Stimulated activated memory B cell treated with anti-CD40 and anti-IgM and Interleukin-4, amounts not matched to agents 10 μg/mL and 1 μg/mL and 100 μg/mL, for 72 hours (primary cell): ENCODE measurements at regions not wholly inside any gene's neighbourhood (a gene's known extent, or its start where the extent isn't known, plus 50 kb on each side); places are given as distances from the start of the nearest gene placed in this dataset.

ENCODE experiments used
- ATAC-seq: fragments of 150-1000 bp; cut with Tn5 transposase; 2 replicates; pipeline ENCODE4 v1.10.0; 2021
- H3K27ac Mint-ChIP-seq: one replicate; pipeline ENCODE4 v1.8.0; 2022; ENCODE audit warnings: mild to moderate bottlenecking, mixed read lengths
- H3K27me3 Mint-ChIP-seq: one replicate; pipeline ENCODE4 v1.8.0; 2022; ENCODE audit warnings: mixed read lengths
- H3K36me3 Mint-ChIP-seq: one replicate; pipeline ENCODE4 v1.8.0; 2022; ENCODE audit warnings: mixed read lengths
- H3K4me1 Mint-ChIP-seq: one replicate; pipeline ENCODE4 v1.8.0; 2022; ENCODE audit warnings: mixed read lengths
- H3K4me3 Mint-ChIP-seq: one replicate; pipeline ENCODE4 v1.8.0; 2022; ENCODE audit warnings: mild to moderate bottlenecking, moderate library complexity, mixed read lengths
- H3K9me3 Mint-ChIP-seq: one replicate; pipeline ENCODE4 v1.8.0; 2022; ENCODE audit warnings: mixed read lengths

GRCh38 chr12:53803194-53803593 lies 51.4 kb upstream of the CISTR start:
- Mint-ChIP-seq H3K9me3 (no peaks in the 10 kb centered on the region), H3K27ac (no peak overlapping the region), H3K4me3 (no peak overlapping the region), H3K36me3 (no peaks in the 10 kb centered on the region), H3K4me1 (no peaks in the 10 kb centered on the region), H3K27me3 (peaks cover 38% of the 10 kb centered on the region)
- no peak for ATAC-seq

GRCh38 chr12:53803703-53804102 lies 51.9 kb upstream of the CISTR start:
- H3K9me3 Mint-ChIP-seq: no peaks in the 10 kb centered on the region
- H3K4me1 Mint-ChIP-seq: no peaks in the 10 kb centered on the region
- no peak overlapping the region for H3K27ac Mint-ChIP-seq
- H3K27me3 Mint-ChIP-seq: peaks cover 33% of the 10 kb centered on the region
- no peaks in the 10 kb centered on the region for H3K36me3 Mint-ChIP-seq
- no peak for ATAC-seq
- no peak overlapping the region for H3K4me3 Mint-ChIP-seq

GRCh38 chr12:53804429-53804828 lies 52.6 kb upstream of the CISTR start:
- Mint-ChIP-seq H3K27ac (no peak overlapping the region), H3K4me1 (no peaks in the 10 kb centered on the region), H3K9me3 (no peaks in the 10 kb centered on the region), H3K27me3 (peaks cover 26% of the 10 kb centered on the region), H3K36me3 (no peaks in the 10 kb centered on the region), H3K4me3 (no peak overlapping the region)
- no peak for ATAC-seq

- no peaks in the 10 kb centered on the region for H3K4me1 Mint-ChIP-seq
- peaks cover 25% of the 10 kb centered on the region for H3K27me3 Mint-ChIP-seq
- no peaks in the 10 kb centered on the region for H3K36me3 Mint-ChIP-seq
- ATAC-seq: no peak
- no peak overlapping the region for H3K4me3 Mint-ChIP-seq
- no peak overlapping the region for H3K27ac Mint-ChIP-seq
- no peaks in the 10 kb centered on the region for H3K9me3 Mint-ChIP-seq
Measured at GRCh38 chr12:53805067-53805466, 53.3 kb upstream of the CISTR start.

- Mint-ChIP-seq H3K27me3 (peaks cover 25% of the 10 kb centered on the region), H3K4me3 (no peak overlapping the region), H3K36me3 (no peaks in the 10 kb centered on the region), H3K4me1 (no peaks in the 10 kb centered on the region), H3K27ac (no peak overlapping the region), H3K9me3 (no peaks in the 10 kb centered on the region)
- no peak for ATAC-seq
Measured at GRCh38 chr12:53805791-53806190, 54.0 kb upstream of the CISTR start.

GRCh38 chr12:53806721-53807120 lies 54.9 kb upstream of the CISTR start:
- no peaks in the 10 kb centered on the region for H3K4me1 Mint-ChIP-seq
- H3K4me3 Mint-ChIP-seq: no peak overlapping the region
- no peak for ATAC-seq
- H3K27ac Mint-ChIP-seq: no peak overlapping the region
- H3K9me3 Mint-ChIP-seq: no peaks in the 10 kb centered on the region
- peaks cover 25% of the 10 kb centered on the region for H3K27me3 Mint-ChIP-seq
- H3K36me3 Mint-ChIP-seq: no peaks in the 10 kb centered on the region

GRCh38 chr12:53807322-53807860 lies 55.6 kb upstream of the CISTR start:
- peaks cover 1% of the 10 kb centered on the region for H3K4me1 Mint-ChIP-seq
- peaks cover 21% of the 10 kb centered on the region for H3K27me3 Mint-ChIP-seq
- no peak overlapping the region for H3K4me3 Mint-ChIP-seq
- H3K36me3 Mint-ChIP-seq: no peaks in the 10 kb centered on the region
- no peak for ATAC-seq
- H3K9me3 Mint-ChIP-seq: no peaks in the 10 kb centered on the region
- no peak overlapping the region for H3K27ac Mint-ChIP-seq

GRCh38 chr12:53808023-53808705 lies 56.4 kb upstream of the CISTR start:
- H3K27me3 Mint-ChIP-seq: peaks cover 14% of the 10 kb centered on the region
- H3K27ac Mint-ChIP-seq: no peak overlapping the region
- H3K4me1 Mint-ChIP-seq: peaks cover 9% of the 10 kb centered on the region
- no peak for ATAC-seq
- no peaks in the 10 kb centered on the region for H3K36me3 Mint-ChIP-seq
- no peak overlapping the region for H3K4me3 Mint-ChIP-seq
- no peaks in the 10 kb centered on the region for H3K9me3 Mint-ChIP-seq

GRCh38 chr12:53809005-53809404 lies 57.2 kb upstream of the CISTR start:
- H3K36me3 Mint-ChIP-seq: no peaks in the 10 kb centered on the region

GRCh38 chr12:53810950-53811349 lies 59.2 kb upstream of the CISTR start:
- no peak for ATAC-seq

More at GRCh38 chr12:53809005-53809404, 57.2 kb upstream of the CISTR start:
- Mint-ChIP-seq H3K4me1 (peaks cover 11% of the 10 kb centered on the region), H3K27me3 (peaks cover 11% of the 10 kb centered on the region), H3K27ac (no peak overlapping the region), H3K4me3 (no peak overlapping the region), H3K9me3 (no peaks in the 10 kb centered on the region)
- ATAC-seq: no peak

GRCh38 chr12:53811606-53812005 lies 59.8 kb upstream of the CISTR start:
- ATAC-seq: no peak
- Mint-ChIP-seq H3K4me3 (no peak overlapping the region), H3K27me3 (peaks cover 14% of the 10 kb centered on the region), H3K9me3 (no peaks in the 10 kb centered on the region), H3K36me3 (no peaks in the 10 kb centered on the region), H3K27ac (no peak overlapping the region), H3K4me1 (peaks cover 11% of the 10 kb centered on the region)

More at GRCh38 chr12:53810950-53811349, 59.2 kb upstream of the CISTR start:
- Mint-ChIP-seq H3K4me1 (peaks cover 11% of the 10 kb centered on the region), H3K27ac (no peak overlapping the region), H3K9me3 (no peaks in the 10 kb centered on the region), H3K4me3 (no peak overlapping the region), H3K36me3 (no peaks in the 10 kb centered on the region), H3K27me3 (peaks cover 11% of the 10 kb centered on the region)

GRCh38 chr12:53816360-53817020 lies 64.7 kb upstream of the CISTR start:
- Mint-ChIP-seq H3K27ac (no peak overlapping the region), H3K36me3 (no peaks in the 10 kb centered on the region), H3K4me1 (peaks cover 11% of the 10 kb centered on the region), H3K27me3 (peaks cover 47% of the 10 kb centered on the region), H3K9me3 (no peaks in the 10 kb centered on the region), H3K4me3 (no peak overlapping the region)
- ATAC-seq: no peak

- Mint-ChIP-seq H3K9me3 (no peaks in the 10 kb centered on the region), H3K27me3 (peaks cover 51% of the 10 kb centered on the region), H3K36me3 (no peaks in the 10 kb centered on the region), H3K27ac (no peak overlapping the region), H3K4me1 (peaks cover 11% of the 10 kb centered on the region), H3K4me3 (no peak overlapping the region)
- ATAC-seq: no peak
Measured at GRCh38 chr12:53817021-53817389, 65.2 kb upstream of the CISTR start.

- no peak for ATAC-seq
- Mint-ChIP-seq H3K27me3 (peaks cover 67% of the 10 kb centered on the region), H3K4me3 (no peak overlapping the region), H3K4me1 (no peaks in the 10 kb centered on the region), H3K36me3 (no peaks in the 10 kb centered on the region), H3K27ac (no peak overlapping the region), H3K9me3 (no peaks in the 10 kb centered on the region)
Measured at GRCh38 chr12:53820514-53821306, 68.9 kb upstream of the CISTR start.

GRCh38 chr12:53824001-53824712 lies 72.4 kb upstream of the CISTR start:
- Mint-ChIP-seq H3K4me3 (no peak overlapping the region), H3K4me1 (no peaks in the 10 kb centered on the region), H3K9me3 (no peaks in the 10 kb centered on the region), H3K27me3 (peaks cover 59% of the 10 kb centered on the region), H3K36me3 (no peaks in the 10 kb centered on the region), H3K27ac (no peak overlapping the region)
- no peak for ATAC-seq
